ENCODE measurements at regions not wholly inside any gene's neighbourhood (a gene's known extent, or its start where the extent isn't known, plus 50 kb on each side); places are given as distances from the start of the nearest gene placed in this dataset.

GRCh38 chr20:23143098-23143497 is 57.0 kb upstream of the CD93 start (continued):
- no peak for TF ChIP-seq SLC30A9 (CRISPR knock-in tag; IDR thresholded peaks at IDR 0.05)
- TF ChIP-seq NFRKB (IDR thresholded peaks at IDR 0.05; ENCODE audit: low read depth): 0 out of 2 replicates have a peak, but pooled peaks have one; percentile 26
- TF ChIP-seq POLR2A (conservative IDR thresholded peaks at IDR 0.05): no peak
- TF ChIP-seq EP300 (IDR thresholded peaks at IDR 0.05; ENCODE audit: low read length): peak; percentile 59; the same call in 1 of the 2 replicates
- TF ChIP-seq ZFX (CRISPR knock-in tag; IDR thresholded peaks at IDR 0.05): no peak
- TF ChIP-seq GTF2A2 (tag; IDR thresholded peaks at IDR 0.05): no peak
- no peak for TF ChIP-seq U2AF2 (optimal IDR thresholded peaks at IDR 0.05; ENCODE audit: low read depth, low read length)
- TF ChIP-seq SMAD1 (IDR thresholded peaks at IDR 0.05; ENCODE audit: low read depth, low read length, partially characterized antibody): no peak
- TF ChIP-seq NCOR1 (IDR thresholded peaks at IDR 0.05): no peak
- TF ChIP-seq TRIM25 (IDR thresholded peaks at IDR 0.05; ENCODE audit: borderline replicate concordance): no peak
- no peak for TF ChIP-seq TFE3 (CRISPR knock-in tag; IDR thresholded peaks at IDR 0.05)
- peak; percentile 84; the same call in 1 of the 2 replicates for TF ChIP-seq JUN (IDR thresholded peaks at IDR 0.05; ENCODE audit: borderline replicate concordance, low read depth, low read length)
- TF ChIP-seq JUN (CRISPR knock-in tag; IDR thresholded peaks at IDR 0.05; ENCODE audit: borderline replicate concordance): no peak
- peak; percentile 42; the same call in 1 of the 2 replicates for TF ChIP-seq SMARCC2 (IDR thresholded peaks at IDR 0.05; ENCODE audit: low read depth)
- no peak for TF ChIP-seq ZNF217 (CRISPR knock-in tag; IDR thresholded peaks at IDR 0.05)
- no peak for TF ChIP-seq PHF21A (IDR thresholded peaks at IDR 0.05; ENCODE audit: borderline replicate concordance, low read depth)
- peak; percentile 92 for TF ChIP-seq FOSL1 (tag; conservative IDR thresholded peaks at IDR 0.05)
- TF ChIP-seq SMAD3 (CRISPR knock-in tag; conservative IDR thresholded peaks at IDR 0.05): no peak
- no peak for TF ChIP-seq ZBTB7A (IDR thresholded peaks at IDR 0.05; ENCODE audit: borderline replicate concordance, control insufficient read depth, low read depth, low read length)
- TF ChIP-seq CREB3 (tag; conservative IDR thresholded peaks at IDR 0.05; ENCODE audit: low read depth): 0 out of 2 replicates have a peak, but pooled peaks have one; percentile 17
- TF ChIP-seq ZNF274 (IDR thresholded peaks at IDR 0.05; ENCODE audit: borderline replicate concordance, low read depth, low read length): no peak
- TF ChIP-seq ASH1L (IDR thresholded peaks at IDR 0.05; ENCODE audit: borderline replicate concordance, low read depth, partially characterized antibody): no peak
- TF ChIP-seq STAT6 (CRISPR knock-in tag; IDR thresholded peaks at IDR 0.05): no peak
- TF ChIP-seq DPF2 (IDR thresholded peaks at IDR 0.05): peak; percentile 57
- TF ChIP-seq ZNF212 (CRISPR knock-in tag; IDR thresholded peaks at IDR 0.05): no peak
